ENCODE measurements at regions not wholly inside any gene's neighbourhood (a gene's known extent, or its start where the extent isn't known, plus 50 kb on each side); places are given as distances from the start of the nearest gene placed in this dataset.

DNA sequence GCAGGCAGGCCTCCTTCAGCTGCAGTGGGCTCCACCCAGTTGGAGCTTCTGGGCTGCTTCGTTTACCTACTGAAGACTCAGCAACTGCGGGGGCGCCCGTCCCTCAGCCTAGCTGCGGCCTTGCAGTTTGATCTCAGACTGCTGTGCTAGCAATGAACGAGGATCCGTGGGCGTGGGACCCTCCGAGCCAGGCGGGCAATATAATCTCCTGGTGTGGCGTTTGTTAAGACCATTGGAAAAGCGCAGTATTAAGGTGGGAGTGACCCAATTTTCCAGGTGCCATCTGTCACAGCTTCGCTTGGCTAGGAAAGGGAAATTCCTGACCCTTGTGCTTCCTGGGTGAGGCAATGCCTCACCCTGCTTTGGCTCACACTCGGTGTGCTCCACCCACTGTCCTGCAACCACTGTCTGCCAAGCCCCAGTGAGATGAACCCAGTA is 159.2 kb upstream of the FOXP2 start:
- TF ChIP-seq POLR2A (IDR thresholded peaks at IDR 0.05; ENCODE audit: extremely low read depth, insufficient read length): no peak
- no peak for TF ChIP-seq CTCF (IDR thresholded peaks at IDR 0.05; ENCODE audit: low read depth, low read length)
- no peak for TF ChIP-seq MAX (IDR thresholded peaks at IDR 0.05; ENCODE audit: low read depth, low read length)
- no peak for TF ChIP-seq MYC (IDR thresholded peaks at IDR 0.05; ENCODE audit: low read depth, low read length)

All from NB4 (cell line).